ENCODE measurements at regions not wholly inside any gene's neighbourhood (a gene's known extent, or its start where the extent isn't known, plus 50 kb on each side); places are given as distances from the start of the nearest gene placed in this dataset.

DNA sequence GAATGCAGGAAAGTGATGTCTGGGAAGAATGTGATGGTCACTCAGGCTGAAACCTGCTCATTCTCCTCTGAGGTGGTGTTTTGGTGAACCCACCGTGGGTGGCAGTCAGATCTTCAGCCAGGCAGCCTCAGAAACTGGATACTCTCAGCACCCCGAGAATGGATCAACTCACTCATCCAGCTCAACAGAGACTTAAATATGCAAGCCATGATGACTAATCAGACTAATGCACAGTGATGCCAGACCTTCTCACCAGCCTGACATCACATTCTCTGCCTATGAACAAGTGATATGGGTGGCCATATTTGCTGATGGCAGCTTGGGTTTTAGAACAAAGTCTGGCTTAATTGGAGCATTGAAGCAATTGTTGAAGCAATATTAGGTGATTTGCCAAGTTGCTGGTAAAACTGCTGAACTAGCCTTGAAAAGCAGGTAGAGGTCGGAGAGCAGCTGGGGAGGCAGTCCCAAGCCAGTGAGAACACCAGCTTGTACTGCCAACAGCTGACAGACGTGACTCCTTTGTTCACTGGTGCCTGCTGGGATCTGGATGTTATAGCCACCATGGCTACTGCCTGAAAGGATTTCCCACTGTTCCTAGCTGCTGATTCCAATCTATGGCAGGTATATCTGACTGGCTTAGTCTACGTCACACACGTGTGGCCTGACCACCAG, 608.1 kb downstream of the MID1IP1 start:
- H3K9me3 ChIP-seq (ENCODE audit: low read length) = no peaks in the 10 kb centered on the region
- H3K9me2 ChIP-seq (replicated peaks; ENCODE audit: low read length) = no peaks in the 10 kb centered on the region
- H2AFZ ChIP-seq (ENCODE audit: low read length) = no peak overlapping the region
- ATAC-seq (no peak), DNase-seq (no peak)
- CTCF ChIA-PET = no interaction called here
- TF ChIP-seq CTCF (conservative IDR thresholded peaks at IDR 0.05; ENCODE audit: low read depth, low read length) = no peak
- TF ChIP-seq EZH2phosphoT487 (IDR thresholded peaks at IDR 0.05; ENCODE audit: borderline replicate concordance, low read length) = no peak
- no peak for TF ChIP-seq EZH2 (IDR thresholded peaks at IDR 0.05; ENCODE audit: low read length, unreplicated experiment)
- no peaks in the 10 kb centered on the region for H3K4me1 ChIP-seq (ENCODE audit: insufficient read depth, low read length)
- no TSS peak for BruUV-seq (replicated peaks)
- H3K36me3 ChIP-seq (ENCODE audit: low read depth, low read length) = no peaks in the 10 kb centered on the region
- H3K4me3 ChIP-seq (ENCODE audit: low read length) = no peak overlapping the region
- H3K79me2 ChIP-seq (ENCODE audit: low read length) = no peaks in the 10 kb centered on the region
- intact Hi-C loops (cut with micrococcal nuclease) = no loop called here
- H3F3A ChIP-seq (ENCODE audit: low read length, unreplicated experiment) = no peaks in the 10 kb centered on the region
- H3K9ac ChIP-seq (ENCODE audit: low read length) = no peak overlapping the region
- POLR2A ChIA-PET (ENCODE audit: unreplicated experiment) = no interaction called here
- H3K27ac ChIP-seq (ENCODE audit: low read length) = no peak overlapping the region
- H4K20me1 ChIP-seq (ENCODE audit: low read length) = no peaks in the 10 kb centered on the region
- H3K4me2 ChIP-seq (ENCODE audit: low read length) = no peak overlapping the region
- 0 out of 2 replicates have a peak, but pooled peaks cover 4% of the 10 kb centered on the region for H3K27me3 ChIP-seq (ENCODE audit: low read length)

DNA sequence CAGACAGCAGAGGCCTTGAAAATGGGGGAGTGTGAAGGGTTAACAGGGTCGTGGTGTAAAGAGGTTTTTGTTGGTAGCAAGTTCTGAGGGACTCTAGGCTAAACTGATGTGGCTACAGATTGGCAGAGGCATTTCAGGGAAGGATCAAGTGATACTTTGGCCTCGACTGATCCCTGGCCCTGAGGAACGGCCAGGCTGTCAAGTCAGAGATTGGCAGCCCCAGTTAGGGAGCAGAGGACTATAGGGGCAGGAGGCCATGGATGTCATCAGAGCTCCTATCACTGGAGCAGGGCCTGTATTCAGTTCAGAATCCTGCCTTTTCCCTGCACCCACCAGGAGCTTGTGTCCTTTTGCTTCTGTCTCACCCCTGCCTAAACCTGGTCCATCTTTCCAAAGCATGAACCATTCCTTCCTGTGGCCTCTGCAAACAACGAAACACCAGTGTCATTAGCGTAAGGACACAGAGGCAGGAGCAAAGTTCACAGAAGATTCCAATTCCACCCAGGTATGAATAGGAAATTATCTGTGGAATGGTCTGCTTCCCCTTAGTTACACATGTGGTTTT, 613.1 kb downstream of the MID1IP1 start:
- no peaks in the 10 kb centered on the region for H3F3A ChIP-seq (ENCODE audit: low read length, unreplicated experiment)
- H3K4me1 ChIP-seq (ENCODE audit: insufficient read depth, low read length) = no peaks in the 10 kb centered on the region
- POLR2A ChIA-PET (ENCODE audit: unreplicated experiment) = no interaction called here
- H3K79me2 ChIP-seq (ENCODE audit: low read length) = no peaks in the 10 kb centered on the region
- DNase-seq (no peak), ATAC-seq (no peak)
- H3K36me3 ChIP-seq (ENCODE audit: low read depth, low read length) = no peaks in the 10 kb centered on the region
- CTCF ChIA-PET = no interaction called here
- H3K27me3 ChIP-seq (ENCODE audit: low read length) = no peaks in the 10 kb centered on the region
- no peak overlapping the region for H3K4me3 ChIP-seq (ENCODE audit: low read length)
- H3K27ac ChIP-seq (ENCODE audit: low read length) = no peak overlapping the region
- H3K9ac ChIP-seq (ENCODE audit: low read length) = no peak overlapping the region
- no TSS peak for BruUV-seq (replicated peaks)
- no peaks in the 10 kb centered on the region for H4K20me1 ChIP-seq (ENCODE audit: low read length)
- TF ChIP-seq EZH2 (IDR thresholded peaks at IDR 0.05; ENCODE audit: low read length, unreplicated experiment) (no peak), CTCF (conservative IDR thresholded peaks at IDR 0.05; ENCODE audit: low read depth, low read length) (no peak), EZH2phosphoT487 (IDR thresholded peaks at IDR 0.05; ENCODE audit: borderline replicate concordance, low read length) (no peak)
- H3K9me3 ChIP-seq (ENCODE audit: low read length) = no peaks in the 10 kb centered on the region
- H3K4me2 ChIP-seq (ENCODE audit: low read length) = no peak overlapping the region
- intact Hi-C loops (cut with micrococcal nuclease) = no loop called here
- H3K9me2 ChIP-seq (replicated peaks; ENCODE audit: low read length) = no peaks in the 10 kb centered on the region
- no peak overlapping the region for H2AFZ ChIP-seq (ENCODE audit: low read length)

DNA sequence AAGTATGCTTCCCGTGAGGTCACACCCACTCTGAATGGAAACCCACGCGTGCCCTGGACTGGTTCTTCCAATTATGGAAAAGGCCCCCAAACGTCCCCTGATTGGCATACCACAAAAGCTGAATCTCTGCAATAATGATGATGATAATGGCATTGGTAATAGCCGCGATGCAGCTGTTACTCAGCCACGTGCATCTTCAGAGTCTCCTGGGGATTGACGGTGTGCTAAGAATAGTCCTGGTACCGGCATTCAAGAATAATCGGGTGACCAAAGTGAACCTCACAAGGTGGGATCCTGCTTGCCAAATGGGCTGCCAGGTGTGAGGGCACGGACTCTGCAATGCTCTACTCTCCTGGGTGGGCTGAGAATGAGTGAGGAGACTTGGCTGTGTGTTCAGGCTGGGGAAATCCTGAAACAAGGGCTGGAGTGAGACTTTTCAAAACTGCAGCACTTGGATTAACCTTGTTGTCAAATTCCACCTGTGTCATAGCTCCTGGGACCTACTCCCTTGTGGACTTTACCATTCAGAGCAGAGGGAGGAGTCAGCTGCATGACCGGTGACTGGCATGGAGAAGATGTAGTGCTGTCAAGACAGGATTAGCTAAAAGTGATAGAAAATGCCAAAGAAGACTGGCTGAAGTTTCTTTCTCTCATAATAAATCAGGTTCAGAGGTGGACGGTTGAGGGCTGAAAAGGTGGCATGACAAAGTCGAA, 615.4 kb downstream of the MID1IP1 start:
- no peak overlapping the region for H2AFZ ChIP-seq (ENCODE audit: low read length)
- no peak overlapping the region for H3K4me3 ChIP-seq (ENCODE audit: low read length)
- H3K9me2 ChIP-seq (replicated peaks; ENCODE audit: low read length) = no peaks in the 10 kb centered on the region
- ATAC-seq (no peak), DNase-seq (no peak)
- ChIA-PET POLR2A (ENCODE audit: unreplicated experiment) (no interaction called here), CTCF (no interaction called here)
- no peak overlapping the region for H3K27ac ChIP-seq (ENCODE audit: low read length)
- no peaks in the 10 kb centered on the region for H4K20me1 ChIP-seq (ENCODE audit: low read length)
- no peaks in the 10 kb centered on the region for H3F3A ChIP-seq (ENCODE audit: low read length, unreplicated experiment)
- BruUV-seq (replicated peaks) = no TSS peak
- intact Hi-C loops (cut with micrococcal nuclease) = no loop called here
- H3K9me3 ChIP-seq (ENCODE audit: low read length) = no peaks in the 10 kb centered on the region
- H3K9ac ChIP-seq (ENCODE audit: low read length) = no peak overlapping the region
- no peaks in the 10 kb centered on the region for H3K27me3 ChIP-seq (ENCODE audit: low read length)
- TF ChIP-seq EZH2phosphoT487 (IDR thresholded peaks at IDR 0.05; ENCODE audit: borderline replicate concordance, low read length) (no peak), EZH2 (IDR thresholded peaks at IDR 0.05; ENCODE audit: low read length, unreplicated experiment) (no peak), CTCF (conservative IDR thresholded peaks at IDR 0.05; ENCODE audit: low read depth, low read length) (no peak)
- no peaks in the 10 kb centered on the region for H3K4me1 ChIP-seq (ENCODE audit: insufficient read depth, low read length)
- H3K79me2 ChIP-seq (ENCODE audit: low read length) = no peaks in the 10 kb centered on the region
- no peaks in the 10 kb centered on the region for H3K36me3 ChIP-seq (ENCODE audit: low read depth, low read length)
- no peak overlapping the region for H3K4me2 ChIP-seq (ENCODE audit: low read length)
